Left cardiac atrium (tissue), 4 donors: ENCODE measurements at regions not wholly inside any gene's neighbourhood (a gene's known extent, or its start where the extent isn't known, plus 50 kb on each side); places are given as distances from the start of the nearest gene placed in this dataset.
A peak's percentile ranks its signal among the peaks of the same experiment; 100 is the strongest.

Source experiments
- ATAC-seq, 2 donors: fragments of 200-7000 bp; cut with Tn5 transposase; one replicate each; pipeline ENCODE4 v1.9.1; 2020; ENCODE audit warnings: mild to moderate bottlenecking in 2 of 2, moderate library complexity in 2 of 2
- DNase-seq: peaks from one replicate; pipeline ENCODE4 v3.0.0-alpha.2; 2020
- intact Hi-C, 2 donors: fragments of 100-400 bp; cut with DNase I; formaldehyde crosslinking; loops; one replicate each; pipeline versions ENCODE4 v1.14.1 to v1.15.1; 2022 to 2023
- donor health status: DM: no; HTN: yes; CAD: no.
- donor health status: DM: no; HTN: yes; CAD: no; lungs with severe emphysema.
- donor health status: DM: yes; HTN: yes; CAD: no.
- donor health status: Dilated cardiomyopathy.

GRCh38 chr13:70390968-70391367 lies 282.7 kb upstream of the KLHL1 start:
- ATAC-seq (no peak), DNase-seq (no peak)
- intact Hi-C loops, result no loop called here

GRCh38 chr13:70390064-70390463 lies 281.8 kb upstream of the KLHL1 start:
- intact Hi-C loops, result no loop called here
- no peak for ATAC-seq
- no peak for DNase-seq

GRCh38 chr13:70388935-70389334 lies 280.7 kb upstream of the KLHL1 start:
- no peak for ATAC-seq
- no peak for DNase-seq
- intact Hi-C loops, result no loop called here

GRCh38 chr13:70386919-70387318 lies 278.7 kb upstream of the KLHL1 start:
- ATAC-seq, result no peak
- peak; percentile 15 for DNase-seq
- intact Hi-C loops, result no loop called here

GRCh38 chr13:70385852-70386251 lies 277.6 kb upstream of the KLHL1 start:
- intact Hi-C loops, result no loop called here
- DNase-seq (no peak), ATAC-seq (no peak)

- no peak for ATAC-seq
- DNase-seq, result no peak
- intact Hi-C loops, result no loop called here
These were observed 275.9 kb upstream of the KLHL1 start for GRCh38 chr13:70384156-70384555.

GRCh38 chr13:70380809-70381208 lies 272.6 kb upstream of the KLHL1 start:
- intact Hi-C loops, result no loop called here
- DNase-seq (no peak), ATAC-seq (no peak)

GRCh38 chr13:70375718-70376117 lies 267.5 kb upstream of the KLHL1 start:
- ATAC-seq (no peak), DNase-seq (no peak)
- intact Hi-C loops, result no loop called here

- ATAC-seq (no peak), DNase-seq (no peak)
- intact Hi-C loops, result no loop called here
These were observed 262.7 kb upstream of the KLHL1 start for GRCh38 chr13:70370924-70371323.

- intact Hi-C loops, result no loop called here
- DNase-seq (no peak), ATAC-seq (no peak)
These were observed 258.5 kb upstream of the KLHL1 start for GRCh38 chr13:70366720-70367119.

- DNase-seq, result no peak
- intact Hi-C loops, result no loop called here
- no peak for ATAC-seq
These were observed 255.7 kb upstream of the KLHL1 start for GRCh38 chr13:70363991-70364390.

GRCh38 chr13:70362820-70363570 lies 254.7 kb upstream of the KLHL1 start:
- ATAC-seq (no peak), DNase-seq (no peak)
- intact Hi-C loops, result no loop called here

GRCh38 chr13:70357031-70357430 lies 248.8 kb upstream of the KLHL1 start:
- ATAC-seq (no peak), DNase-seq (no peak)
- intact Hi-C loops, result no loop called here

- DNase-seq, result no peak
- ATAC-seq, result no peak
- intact Hi-C loops, result no loop called here
These were observed 244.8 kb upstream of the KLHL1 start for GRCh38 chr13:70353096-70353495.

- DNase-seq, result no peak
- ATAC-seq, result no peak
- intact Hi-C loops, result no loop called here
These were observed 239.8 kb upstream of the KLHL1 start for GRCh38 chr13:70347947-70348620.

- ATAC-seq, result no peak
- DNase-seq, result no peak
These were observed 231.5 kb upstream of the KLHL1 start for GRCh38 chr13:70339738-70340137.

GRCh38 chr13:70338609-70339008 lies 230.4 kb upstream of the KLHL1 start:
- no peak for DNase-seq
- no peak for ATAC-seq
- intact Hi-C loops, result no loop called here

More at GRCh38 chr13:70339738-70340137, 231.5 kb upstream of the KLHL1 start:
- intact Hi-C loops, result no loop called here

GRCh38 chr13:70336866-70337265 lies 228.6 kb upstream of the KLHL1 start:
- ATAC-seq, result no peak
- intact Hi-C loops, result no loop called here
- no peak for DNase-seq

GRCh38 chr13:70333752-70334151 lies 225.5 kb upstream of the KLHL1 start:
- intact Hi-C loops, result no loop called here
- DNase-seq (no peak), ATAC-seq (no peak)

GRCh38 chr13:70330697-70331361 lies 222.6 kb upstream of the KLHL1 start:
- ATAC-seq (no peak), DNase-seq (no peak)
- intact Hi-C loops, result no loop called here

GRCh38 chr13:70324519-70324918 lies 216.3 kb upstream of the KLHL1 start:
- DNase-seq (no peak), ATAC-seq (no peak)
- intact Hi-C loops, result no loop called here
